HG03196 (cell line): ENCODE measurements at regions not wholly inside any gene's neighbourhood (a gene's known extent, or its start where the extent isn't known, plus 50 kb on each side); places are given as distances from the start of the nearest gene placed in this dataset.
"Not testable (repeated sequence)": the region's sequence is repeated elsewhere in the genome, so short reads cannot be mapped to it uniquely, and the experiment has no call there.

Experiments used
- ATAC-seq: cut with Tn5 transposase; IDR thresholded peaks from one replicate; pipeline ENCODE4 v1.9.1; 2021; ENCODE audit not compliant: unreplicated experiment

DNA sequence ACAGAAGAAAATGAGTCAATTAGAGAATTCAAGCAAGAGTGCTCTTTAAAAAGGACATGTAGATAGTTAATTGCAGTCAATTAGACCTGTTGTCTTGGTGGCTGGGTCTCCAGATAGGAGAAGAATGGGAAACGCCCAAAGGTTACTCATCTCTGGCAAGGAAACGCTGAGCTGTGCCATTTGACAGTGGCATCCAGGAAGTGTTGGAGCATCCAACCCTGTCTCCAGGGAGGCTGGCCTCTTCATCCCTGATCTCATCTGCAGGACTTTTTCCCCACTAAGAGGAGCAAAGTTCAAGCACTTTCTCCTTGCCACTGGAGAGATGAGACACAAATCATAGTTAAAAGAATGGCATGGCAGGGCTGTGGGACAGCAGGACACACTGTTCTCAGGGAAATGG is 111.7 kb upstream of the MSX2 start:
- no peak for ATAC-seq

DNA sequence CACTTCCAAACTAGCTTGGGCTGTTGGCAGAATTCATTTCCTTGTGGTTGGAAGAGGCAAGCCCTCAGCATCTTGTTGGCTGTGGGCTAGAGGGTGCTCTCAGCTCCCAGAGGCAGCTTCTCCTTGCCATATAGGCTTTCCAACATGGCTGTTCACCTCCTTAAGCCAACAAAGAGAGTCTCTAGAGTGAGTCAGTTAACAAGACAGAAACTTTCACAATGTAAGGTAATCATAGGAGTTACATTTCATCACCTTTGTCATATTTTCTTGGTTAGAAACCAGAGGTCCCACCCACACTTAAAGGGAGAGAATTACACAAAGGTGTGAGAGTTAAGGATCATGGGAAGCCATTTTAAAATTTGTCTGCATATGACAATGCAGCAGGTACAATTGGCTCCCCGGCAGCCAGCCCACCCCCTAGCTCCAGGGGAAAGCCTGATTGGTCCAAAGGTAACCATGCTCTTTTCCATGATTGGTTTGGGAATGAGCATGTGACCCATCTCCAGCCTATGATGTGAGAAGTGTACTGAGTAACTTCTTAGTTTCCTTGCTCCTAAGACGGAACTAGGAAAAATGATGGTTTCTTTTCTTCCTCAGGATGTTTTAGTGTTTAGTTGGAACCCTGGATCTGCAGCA is 109.8 kb upstream of the MSX2 start:
- ATAC-seq, result no peak

DNA sequence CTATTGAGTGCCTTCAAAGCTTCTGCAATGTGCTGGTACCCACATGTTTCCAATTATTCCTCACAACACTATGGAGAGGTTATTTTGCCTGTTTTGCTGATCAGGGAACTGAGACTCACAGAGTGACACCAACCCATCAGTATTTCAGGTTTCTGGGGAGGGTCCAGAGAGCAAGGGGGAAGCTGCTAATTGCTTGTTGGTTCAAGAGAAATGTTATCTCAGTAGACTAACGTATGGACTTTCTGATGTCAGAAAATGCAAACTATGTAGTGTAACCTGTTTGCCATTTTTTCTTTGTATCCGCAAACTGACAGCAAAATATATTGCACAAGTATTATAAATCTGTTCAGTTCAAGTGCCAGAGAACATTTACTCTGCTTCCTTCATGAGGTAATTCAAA is 108.3 kb upstream of the MSX2 start:
- no peak for ATAC-seq

DNA sequence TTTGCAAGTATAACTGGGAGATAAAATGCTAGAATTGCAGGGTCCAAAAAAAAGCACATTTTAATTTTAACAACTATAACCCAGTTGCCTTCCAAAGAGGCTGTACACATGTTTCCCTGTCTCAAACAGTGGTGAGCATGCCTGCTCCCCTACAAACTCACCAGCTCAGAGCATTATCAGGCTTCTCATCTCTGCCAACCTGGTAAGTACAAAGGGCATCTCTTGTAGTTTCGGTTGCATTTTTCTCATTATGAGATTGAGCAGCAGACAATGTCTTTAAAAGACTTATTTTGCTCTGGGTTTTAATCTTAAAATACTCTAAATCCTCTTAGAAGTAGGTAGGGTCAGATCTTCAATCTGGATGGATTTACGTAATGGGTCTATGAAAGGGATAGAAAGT is 107.1 kb upstream of the MSX2 start:
- ATAC-seq, result no peak

DNA sequence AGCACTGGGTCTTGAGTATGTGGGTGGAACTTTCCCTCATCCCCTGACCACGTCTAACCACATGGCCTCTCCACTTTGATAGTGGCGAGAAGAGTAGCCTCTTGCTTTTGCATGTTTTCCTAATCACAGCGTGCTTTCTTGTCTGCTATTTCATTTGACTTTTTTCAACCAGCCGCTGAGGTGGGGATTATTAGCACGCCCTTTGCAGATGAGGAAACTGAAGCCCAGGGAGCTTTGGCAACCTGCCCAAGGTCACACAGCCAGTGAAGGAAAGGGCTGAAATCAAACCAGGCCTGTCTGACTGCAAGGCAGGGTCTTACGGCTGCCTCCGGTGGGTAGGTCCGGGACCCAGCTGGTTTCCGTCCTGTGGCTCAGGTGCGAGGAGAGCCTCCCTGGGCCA is 106.5 kb upstream of the MSX2 start:
- no peak for ATAC-seq

DNA sequence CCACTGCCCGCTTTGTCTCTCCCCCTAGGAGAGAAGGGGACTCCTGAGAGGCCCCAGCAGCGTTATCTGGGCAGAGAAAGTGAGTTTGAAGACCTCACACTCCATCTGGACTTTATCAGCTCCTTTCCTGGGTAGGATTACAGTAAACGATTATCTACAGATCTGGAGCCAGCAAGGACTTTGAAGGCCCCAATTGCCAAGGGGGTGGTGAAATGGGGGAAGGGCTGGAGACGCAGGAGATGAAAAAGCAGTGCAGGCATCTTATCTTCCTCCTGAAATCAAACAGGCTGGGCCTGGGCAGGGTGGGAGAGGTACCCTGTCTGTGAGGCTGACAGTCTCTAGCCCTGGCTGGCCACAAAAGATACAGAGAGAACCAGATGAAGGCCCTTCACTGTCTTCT is 105.8 kb upstream of the MSX2 start:
- no peak for ATAC-seq

DNA sequence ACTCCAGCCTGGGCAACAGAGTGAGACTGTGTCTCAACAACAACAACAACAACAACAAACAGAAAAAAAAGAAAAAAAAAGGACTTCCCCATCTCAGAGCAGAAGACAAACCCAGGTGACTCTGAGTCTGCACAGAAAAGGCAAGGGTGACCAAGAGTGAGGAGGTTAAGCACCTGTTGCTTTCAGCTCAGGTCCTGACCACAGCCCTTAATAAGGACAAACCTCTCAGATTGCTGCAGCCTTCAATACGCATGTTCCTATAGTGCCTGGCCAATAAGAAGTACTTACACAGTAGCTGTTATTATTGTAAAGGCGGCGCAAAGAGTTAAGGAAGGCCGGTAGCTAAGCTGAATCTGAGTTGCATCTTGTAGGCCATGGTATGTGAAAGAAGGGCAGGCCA is 102.3 kb upstream of the MSX2 start:
- ATAC-seq, result no peak

DNA sequence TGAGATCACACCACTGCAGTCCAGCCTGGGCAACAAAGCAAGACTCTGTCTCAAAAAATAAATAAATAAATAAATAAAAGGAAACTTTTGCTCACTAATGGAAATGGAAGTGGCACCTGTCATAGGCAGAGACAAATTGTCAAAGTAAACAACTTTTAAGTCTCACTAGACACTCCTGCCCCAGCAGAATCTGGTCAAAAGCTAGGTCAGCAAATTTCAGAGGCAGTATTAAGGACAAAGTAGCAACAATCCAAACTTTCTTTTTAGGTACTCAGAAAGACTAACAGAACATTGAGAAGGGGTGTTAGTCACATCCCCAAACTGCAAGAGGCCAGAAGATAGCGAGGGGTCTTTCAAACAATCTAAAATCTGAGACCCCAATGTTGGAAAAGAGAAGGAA is 101.4 kb upstream of the MSX2 start:
- ATAC-seq, result no peak

DNA sequence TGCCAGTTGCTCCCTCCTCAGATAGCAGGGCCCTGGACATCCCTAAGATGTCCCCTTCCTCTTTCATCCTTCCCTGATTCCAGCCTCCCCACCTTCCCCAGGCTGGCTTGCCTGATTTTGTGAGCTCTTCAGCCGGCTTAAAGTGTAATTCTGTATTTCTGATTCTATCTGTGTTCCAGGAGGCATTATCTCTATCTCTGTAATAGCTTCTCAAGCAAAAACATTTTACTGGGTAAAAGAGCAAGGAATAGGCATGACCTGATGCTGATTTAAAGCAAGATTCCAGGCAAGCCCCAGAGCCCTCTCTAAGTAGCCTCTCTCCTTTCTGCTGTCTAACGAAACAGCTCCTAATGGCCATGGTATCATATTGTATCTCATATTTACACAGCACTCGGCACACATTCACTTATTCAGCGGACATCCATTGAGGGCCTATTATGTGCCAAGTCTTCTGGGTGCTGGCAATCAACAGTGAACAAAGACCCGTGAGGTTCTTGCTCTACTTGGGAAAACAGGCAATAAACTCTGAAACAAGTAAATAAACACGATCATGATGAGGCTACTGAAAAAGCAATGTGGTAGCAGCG is 100.9 kb upstream of the MSX2 start:
- ATAC-seq, result no peak

DNA sequence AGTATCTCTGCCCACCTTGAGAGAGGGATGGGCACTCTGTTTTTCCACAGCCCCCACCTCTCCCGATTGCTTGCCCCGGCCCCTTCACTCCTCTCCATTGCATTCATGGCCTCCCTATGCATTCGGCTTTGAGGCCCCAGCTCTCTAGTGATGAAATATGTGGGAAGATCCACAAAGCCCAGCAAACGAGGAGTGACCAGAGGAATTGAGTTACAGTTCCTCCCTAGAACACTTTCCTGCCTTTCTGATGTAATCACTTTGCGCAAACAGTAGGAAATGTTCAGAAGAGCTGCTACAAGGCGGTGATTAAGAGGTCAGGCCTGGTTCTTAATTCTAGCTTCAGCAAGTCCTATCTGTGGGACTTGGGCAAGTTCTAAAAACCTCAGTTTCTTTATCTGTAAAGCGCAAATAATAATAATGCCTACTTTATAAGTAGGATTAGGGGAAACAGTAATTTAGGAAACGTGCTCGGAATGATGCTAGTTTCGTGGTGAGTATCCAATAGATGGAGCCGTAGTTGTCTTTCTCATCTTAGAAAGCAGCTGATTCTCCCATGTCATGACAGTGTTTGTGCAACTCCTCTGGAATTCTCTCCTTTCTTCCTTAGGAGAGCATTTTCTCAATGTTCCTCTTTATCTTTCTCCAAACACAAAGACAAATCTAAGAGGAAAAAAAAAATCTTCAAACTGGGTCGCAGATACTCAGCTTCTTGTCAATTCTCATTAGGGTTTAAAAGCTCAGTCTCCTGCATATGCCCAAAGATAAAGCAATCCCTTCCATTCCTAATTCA is 99.5 kb upstream of the MSX2 start:
- no peak for ATAC-seq

DNA sequence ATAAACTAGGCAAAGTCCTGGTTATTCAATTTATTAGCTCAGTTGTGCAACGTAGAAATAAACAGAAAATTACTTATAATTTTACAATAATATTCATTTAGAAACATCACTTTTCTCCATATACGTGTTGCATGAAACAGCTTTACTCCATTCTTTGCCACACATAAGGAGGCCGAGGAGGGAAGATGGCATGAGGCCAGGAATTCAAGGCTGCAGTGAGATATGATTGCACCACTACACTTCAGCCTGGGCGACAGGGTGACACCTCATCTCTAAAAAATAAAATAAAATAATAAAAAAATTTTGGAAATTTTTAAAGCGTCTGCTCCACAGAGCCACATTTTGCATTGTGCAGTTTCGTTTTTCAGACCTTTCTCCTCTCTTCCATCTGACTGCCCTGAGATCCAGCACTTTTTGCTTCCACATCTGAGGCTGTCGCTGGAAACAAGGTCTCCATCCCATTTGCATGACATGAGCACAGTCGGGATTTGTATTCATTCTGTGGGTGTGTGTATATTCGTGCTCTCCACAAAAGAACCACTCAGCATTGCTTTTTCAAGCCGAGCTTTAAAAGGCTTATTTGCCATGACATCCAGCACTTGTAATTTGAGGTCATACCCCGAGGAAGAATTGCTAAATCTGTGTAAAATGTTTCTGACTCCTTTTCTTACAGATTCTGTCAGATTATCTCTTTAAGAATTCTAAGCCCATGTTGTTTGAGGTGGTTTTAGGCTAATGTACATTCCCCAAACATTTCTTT is 98.6 kb upstream of the MSX2 start:
- no peak for ATAC-seq

DNA sequence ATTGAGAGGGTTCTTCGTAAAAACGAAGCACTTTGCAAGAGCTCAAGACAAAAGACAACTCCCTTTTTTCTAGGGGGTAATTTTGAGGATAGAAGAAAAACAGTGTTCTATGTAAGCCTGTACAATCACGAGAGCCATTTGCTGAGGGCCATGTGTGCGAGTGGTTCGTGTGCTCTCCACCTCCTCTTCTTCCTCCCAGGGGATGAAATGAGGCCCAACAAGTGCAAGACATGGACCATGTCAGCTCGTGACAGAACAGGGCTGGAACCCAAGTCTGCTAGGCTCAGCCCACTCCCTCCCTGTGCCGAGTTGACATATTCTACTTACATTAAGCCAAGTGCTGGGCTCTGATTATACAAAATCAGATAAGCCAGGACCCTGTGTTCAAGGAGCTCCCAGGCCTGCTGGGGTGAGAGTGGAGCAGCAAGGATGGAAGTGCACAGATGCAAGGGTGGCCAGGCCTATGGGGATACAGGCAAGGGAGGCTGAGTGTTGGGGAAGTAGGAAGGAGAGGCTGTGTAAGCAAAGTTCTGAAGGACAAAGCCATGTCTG is 97.9 kb upstream of the MSX2 start:
- ATAC-seq, result no peak

DNA sequence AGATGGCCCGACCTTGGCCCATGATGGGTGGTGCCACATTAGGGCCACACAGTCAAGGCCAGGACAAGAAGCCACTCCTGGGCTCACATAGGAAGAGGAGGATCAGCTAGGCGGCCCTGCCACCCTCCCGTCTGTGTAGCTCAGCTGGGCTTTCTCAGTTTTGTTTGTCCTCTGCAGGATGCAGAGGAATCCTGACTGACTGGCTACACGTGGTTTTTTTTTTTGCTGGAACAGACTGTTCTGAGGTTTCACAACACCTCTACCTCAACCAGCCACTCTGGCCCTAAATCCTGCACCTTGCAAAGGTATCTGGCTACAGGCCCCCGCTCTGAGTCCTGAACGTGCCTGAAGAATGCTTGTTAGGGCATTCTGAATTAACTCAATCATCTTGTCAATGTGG is 88.3 kb upstream of the MSX2 start:
- ATAC-seq, result no peak

DNA sequence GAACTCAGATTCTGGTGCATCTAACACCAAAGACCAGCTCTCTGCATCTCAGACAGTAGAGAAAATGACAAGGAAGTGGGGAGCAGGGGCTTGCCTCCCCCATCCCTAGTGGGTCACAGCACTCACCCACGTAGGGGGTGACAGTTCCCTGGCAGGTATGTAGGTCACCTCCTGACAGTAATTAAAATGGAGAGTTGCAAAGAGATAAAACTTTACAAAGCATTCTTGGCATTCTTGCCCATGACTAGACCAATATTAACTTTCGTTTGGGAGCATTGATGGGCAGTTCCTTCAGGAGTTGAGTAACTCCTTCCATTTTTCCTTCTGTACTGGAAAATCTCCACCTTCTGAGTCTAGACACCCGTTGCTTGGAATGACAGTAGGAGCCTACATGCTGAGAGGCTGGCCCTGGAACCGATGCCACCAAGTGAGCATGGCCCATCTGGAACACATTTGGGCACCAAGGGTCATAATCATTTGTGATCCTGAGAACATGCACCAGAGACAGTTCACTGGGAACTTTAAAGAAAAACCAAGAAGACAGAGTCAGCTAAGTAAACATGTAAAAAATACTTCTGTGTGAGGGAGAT is 81.5 kb upstream of the MSX2 start:
- no peak for ATAC-seq

DNA sequence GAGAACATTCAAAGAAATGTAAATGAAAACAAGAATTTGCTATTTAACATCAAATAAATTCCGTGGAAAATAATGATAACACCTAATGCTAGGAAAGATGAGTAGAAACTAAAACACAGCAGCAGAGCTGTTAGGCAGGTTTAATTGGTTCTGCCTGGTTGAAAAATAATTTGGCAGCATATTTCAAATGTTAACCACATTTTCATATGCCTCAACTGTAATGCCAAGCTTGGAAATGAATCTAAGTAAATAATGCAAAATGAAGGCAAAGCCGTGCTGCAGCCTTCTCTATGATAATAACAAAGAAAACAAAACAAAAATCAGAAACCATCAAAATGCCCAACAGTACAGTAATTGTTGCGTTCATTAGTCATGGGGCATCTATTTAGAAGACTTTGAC is 79.9 kb upstream of the MSX2 start:
- ATAC-seq, result no peak

DNA sequence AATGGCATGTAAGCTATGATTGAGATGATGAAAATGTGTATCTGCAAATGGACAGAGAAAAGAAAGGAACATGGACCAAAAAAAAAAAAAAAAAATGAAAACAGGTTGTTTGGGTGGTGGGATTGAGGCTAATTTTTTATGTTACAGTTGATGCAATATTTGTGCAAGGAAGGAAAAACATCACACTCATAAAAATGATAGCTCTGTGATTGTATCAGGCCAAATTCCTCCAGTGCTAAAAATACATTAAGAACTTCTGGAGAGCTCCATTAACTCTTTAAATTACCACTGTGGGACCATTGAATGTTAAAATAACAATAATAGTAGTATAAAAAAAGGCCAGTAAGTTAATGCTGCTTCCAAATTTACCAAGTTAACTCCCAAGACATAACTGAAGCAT is 79.5 kb upstream of the MSX2 start:
- no peak for ATAC-seq

DNA sequence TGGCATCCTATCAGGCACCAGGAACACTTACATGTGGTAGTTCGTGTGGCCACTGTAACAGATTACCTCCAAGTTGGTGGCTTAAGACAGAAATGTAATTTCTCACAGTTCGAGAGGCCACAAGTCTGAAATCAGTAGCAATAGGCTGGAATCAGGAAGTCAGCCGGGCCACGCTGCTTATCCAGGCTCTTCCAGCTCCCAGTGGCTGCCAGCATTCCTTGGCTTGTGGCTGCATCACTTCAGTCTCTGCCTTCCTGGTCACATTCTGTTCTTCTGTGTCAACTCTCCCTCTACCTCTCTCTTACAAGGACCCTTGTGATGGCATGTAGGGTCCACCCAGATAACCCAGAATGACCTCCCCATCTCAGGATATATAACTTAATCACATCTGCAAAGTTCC is 78.7 kb upstream of the MSX2 start:
- ATAC-seq, result no peak

DNA sequence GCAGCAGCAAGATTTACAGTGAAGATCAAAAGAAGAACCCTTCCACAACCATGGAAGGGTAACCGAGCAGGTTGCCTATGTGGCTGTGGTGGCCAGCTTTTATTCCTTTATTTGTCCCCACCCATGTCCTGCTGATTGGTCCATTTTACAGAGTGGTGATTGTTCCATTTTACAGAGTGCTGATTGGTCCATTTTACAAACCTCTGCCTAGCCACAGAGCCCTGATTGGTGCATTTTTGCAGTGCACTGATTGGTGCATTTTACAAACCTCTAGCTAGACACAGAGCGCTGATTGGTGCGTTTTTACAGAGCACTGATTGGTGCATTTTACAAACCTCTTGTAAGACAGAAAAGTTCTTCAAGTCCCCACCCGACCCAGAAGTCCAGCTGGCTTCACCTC is 75.8 kb upstream of the MSX2 start:
- not testable (repeated sequence) for ATAC-seq

DNA sequence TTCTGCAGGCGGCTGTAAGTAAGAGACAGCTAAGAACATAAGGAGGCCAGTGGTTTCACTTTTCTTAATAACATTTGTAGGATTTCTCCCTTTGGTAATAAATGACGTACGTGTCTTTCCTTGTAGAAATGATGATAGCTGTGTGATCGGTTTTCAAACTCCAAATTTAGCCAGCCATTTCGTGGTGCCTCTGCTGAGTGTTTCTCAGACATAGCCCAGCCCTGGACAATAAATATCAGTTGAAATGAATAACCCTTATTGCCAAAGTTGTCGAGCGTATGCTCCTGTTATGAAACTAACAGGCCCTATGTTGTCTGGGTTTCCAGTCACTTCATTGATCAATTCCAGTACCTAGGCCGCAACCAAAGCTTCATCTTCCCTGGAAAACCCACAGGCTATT is 75.0 kb upstream of the MSX2 start:
- ATAC-seq, result no peak

DNA sequence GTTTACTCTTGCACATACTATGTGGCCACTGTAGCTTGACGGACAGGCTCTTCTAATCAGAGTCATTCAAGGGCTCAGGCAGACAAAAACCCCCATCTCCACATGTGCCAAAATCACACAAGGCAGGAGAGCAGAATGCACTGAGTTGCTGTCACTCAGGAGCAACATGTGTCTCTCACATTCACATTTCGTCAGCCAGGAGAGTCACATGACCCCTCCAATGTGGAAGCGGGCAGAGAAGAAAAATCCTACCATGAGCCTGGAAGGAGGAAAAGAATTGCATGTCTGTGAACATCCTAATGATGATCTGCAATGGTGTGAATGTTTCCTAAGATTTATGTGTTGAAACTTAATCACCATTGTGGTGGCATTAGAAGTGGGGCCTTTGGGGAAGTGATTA is 69.9 kb upstream of the MSX2 start:
- no peak for ATAC-seq

DNA sequence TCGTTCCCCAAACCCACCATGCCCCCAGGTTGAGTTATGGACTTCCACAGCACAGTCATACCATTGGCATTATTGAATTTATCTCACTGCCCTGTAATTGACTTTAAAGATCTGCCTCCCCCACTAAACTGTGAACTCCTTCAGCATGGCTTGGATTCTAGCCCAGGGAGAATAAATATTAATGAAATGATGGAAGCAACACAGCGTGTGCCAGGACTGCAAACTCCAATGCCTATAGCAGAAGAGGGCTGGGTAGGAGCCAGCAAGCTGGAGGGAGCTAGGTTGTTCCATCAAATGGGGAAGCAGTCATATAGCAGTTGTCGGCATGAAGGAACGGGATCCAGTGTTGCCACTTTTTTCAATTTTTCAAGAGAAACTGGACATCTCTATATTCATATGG is 69.0 kb upstream of the MSX2 start:
- ATAC-seq, result no peak
